ENCODE measurements at regions not wholly inside any gene's neighbourhood (a gene's known extent, or its start where the extent isn't known, plus 50 kb on each side); places are given as distances from the start of the nearest gene placed in this dataset.
"Not testable (repeated sequence)": the region's sequence is repeated elsewhere in the genome, so short reads cannot be mapped to it uniquely, and the experiment has no call there.

GRCh38 chr16:60541535-60541934 is 1494.7 kb downstream of the CDH8 start:
- no peak for DNase-seq (ENCODE audit: low read depth, low spot score)
- H3K4me3 ChIP-seq (ENCODE audit: low read length), result no peak overlapping the region

GRCh38 chr16:60510941-60511340 is 1525.3 kb downstream of the CDH8 start:
- no peak overlapping the region for H3K4me3 ChIP-seq (ENCODE audit: low read length)
- DNase-seq (ENCODE audit: low read depth, low spot score), result no peak

DNA sequence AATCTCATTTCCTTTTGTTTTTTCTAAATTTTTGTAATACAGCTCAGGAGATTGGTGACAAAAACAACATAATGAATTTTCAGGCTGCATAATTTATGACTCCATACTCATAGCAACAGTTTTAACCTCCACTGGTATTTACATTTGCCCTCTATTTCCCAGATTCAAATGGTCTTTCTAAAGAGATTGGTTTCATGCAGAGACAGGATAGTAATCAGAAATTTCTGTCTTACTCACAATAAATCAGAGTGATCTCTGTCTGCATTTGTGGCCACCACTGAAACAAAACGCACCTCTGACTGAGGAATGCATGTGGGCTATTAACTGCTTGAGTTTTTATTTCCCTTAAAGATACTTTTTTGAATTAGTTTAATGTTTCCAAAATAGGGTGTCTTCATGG is 1526.0 kb downstream of the CDH8 start:
- no peak overlapping the region for H3K4me3 ChIP-seq (ENCODE audit: low read length)
- DNase-seq (ENCODE audit: low read depth, low spot score), result no peak

GRCh38 chr16:60491273-60491672 is 1545.0 kb downstream of the CDH8 start:
- no peak overlapping the region for H3K4me3 ChIP-seq (ENCODE audit: low read length)
- DNase-seq (ENCODE audit: low read depth, low spot score), result no peak

DNA sequence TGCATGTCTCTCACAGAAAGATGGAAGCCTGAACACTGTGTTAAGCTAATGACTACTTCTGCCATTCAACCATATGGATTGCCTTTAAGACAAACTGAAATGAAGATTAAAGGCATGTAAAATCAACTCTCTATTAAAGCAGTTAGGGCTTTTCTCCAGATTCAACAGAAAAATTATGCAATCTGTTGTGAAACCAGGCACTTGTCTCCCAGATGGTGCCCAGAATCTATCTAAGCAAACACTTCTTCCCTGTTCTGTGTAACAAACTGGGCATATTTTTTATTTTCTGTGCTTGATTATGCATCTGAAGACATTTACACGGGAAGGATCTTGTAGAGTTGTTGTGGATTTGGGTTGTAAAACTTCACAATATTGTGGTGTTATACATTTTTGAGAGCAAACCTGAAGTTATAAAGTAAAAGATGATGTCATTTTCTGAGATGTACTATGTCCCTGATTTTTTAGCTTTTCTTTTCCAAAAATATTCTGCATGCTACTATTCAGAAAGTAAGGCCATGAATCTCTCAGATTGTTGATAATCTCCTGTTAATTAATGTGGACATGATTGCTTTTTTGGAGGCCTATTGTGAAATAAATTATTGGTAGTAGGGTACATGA is 1550.3 kb downstream of the CDH8 start:
- DNase-seq (ENCODE audit: low read depth, low spot score), result no peak
- no peak overlapping the region for H3K4me3 ChIP-seq (ENCODE audit: low read length)

GRCh38 chr16:60484901-60485300 is 1551.3 kb downstream of the CDH8 start:
- no peak overlapping the region for H3K4me3 ChIP-seq (ENCODE audit: low read length)
- no peak for DNase-seq (ENCODE audit: low read depth, low spot score)

DNA sequence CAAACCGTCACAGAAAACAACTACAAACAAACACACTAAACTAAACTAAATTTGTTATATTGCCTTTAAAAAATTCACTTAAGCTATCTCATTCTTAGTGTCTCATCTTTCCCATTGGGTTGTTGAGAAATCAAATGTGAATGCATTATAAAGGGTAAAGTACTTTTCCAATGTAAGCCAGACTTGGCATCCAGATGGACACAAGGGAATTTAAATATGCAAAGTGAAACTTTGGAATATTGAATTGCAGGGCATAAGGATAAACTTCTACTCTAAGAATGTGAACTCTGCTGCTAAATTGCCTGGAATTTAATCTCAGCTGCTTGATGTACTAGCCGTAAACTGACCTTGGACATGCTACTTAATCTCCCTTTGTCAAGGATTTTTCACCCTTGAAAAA is 1554.6 kb downstream of the CDH8 start:
- DNase-seq (ENCODE audit: low read depth, low spot score), result no peak
- no peak overlapping the region for H3K4me3 ChIP-seq (ENCODE audit: low read length)

GRCh38 chr16:60478810-60479209 is 1557.4 kb downstream of the CDH8 start:
- no peak for DNase-seq (ENCODE audit: low read depth, low spot score)
- H3K4me3 ChIP-seq (ENCODE audit: low read length), result no peak overlapping the region

- no peak overlapping the region for H3K4me3 ChIP-seq (ENCODE audit: low read length)
- DNase-seq (ENCODE audit: low read depth, low spot score), result no peak
Observed at GRCh38 chr16:60463986-60464385, 1572.3 kb downstream of the CDH8 start.

DNA sequence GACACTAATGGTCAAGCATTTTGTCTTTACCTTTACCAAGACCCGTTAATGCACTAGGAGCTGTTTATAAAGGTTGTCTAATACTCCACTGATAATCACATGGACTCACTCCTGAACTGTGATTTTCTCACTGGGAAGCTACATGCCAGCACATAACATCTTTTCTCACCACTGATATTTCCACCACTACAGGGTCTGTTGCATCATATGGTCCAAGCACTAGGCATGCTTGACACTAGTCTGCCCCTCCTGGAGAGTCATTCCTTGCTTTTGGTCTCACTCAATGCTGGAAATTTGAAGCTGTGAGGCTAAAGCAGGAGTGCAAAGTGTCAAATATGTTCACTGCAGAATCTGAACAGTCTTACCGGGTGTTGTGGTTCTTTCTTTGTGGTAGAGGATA is 1576.8 kb downstream of the CDH8 start:
- DNase-seq (ENCODE audit: low read depth, low spot score), result no peak
- H3K4me3 ChIP-seq (ENCODE audit: low read length), result no peak overlapping the region

DNA sequence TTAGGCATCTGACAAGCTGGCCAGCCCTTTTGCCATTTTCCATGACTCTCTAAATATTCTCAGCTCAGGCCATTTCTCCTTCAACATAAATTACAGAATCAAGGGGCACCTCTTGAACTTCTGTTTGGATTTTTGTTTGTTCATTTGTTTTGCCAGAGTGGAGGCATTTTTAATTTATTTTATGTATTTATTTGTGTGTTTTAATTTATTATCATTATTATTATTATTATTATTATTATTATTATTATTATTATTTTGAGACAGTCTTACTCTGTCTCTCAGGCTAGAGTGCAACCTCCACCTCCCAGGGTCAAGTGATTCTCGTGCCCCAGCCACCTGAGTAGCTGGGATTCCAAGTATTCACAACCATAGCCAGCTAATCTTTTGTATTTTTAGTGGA is 1578.0 kb downstream of the CDH8 start:
- DNase-seq (ENCODE audit: low read depth, low spot score), result no peak
- no peak overlapping the region for H3K4me3 ChIP-seq (ENCODE audit: low read length)

GRCh38 chr16:60452646-60453045 is 1583.6 kb downstream of the CDH8 start:
- no peak overlapping the region for H3K4me3 ChIP-seq (ENCODE audit: low read length)
- no peak for DNase-seq (ENCODE audit: low read depth, low spot score)

- no peak overlapping the region for H3K4me3 ChIP-seq (ENCODE audit: low read length)
- DNase-seq (ENCODE audit: low read depth, low spot score), result no peak
Observed at GRCh38 chr16:60438894-60439293, 1597.3 kb downstream of the CDH8 start.

GRCh38 chr16:60432472-60432871 is 1603.8 kb downstream of the CDH8 start:
- no peak for DNase-seq (ENCODE audit: low read depth, low spot score)
- H3K4me3 ChIP-seq (ENCODE audit: low read length), result no peak overlapping the region

DNA sequence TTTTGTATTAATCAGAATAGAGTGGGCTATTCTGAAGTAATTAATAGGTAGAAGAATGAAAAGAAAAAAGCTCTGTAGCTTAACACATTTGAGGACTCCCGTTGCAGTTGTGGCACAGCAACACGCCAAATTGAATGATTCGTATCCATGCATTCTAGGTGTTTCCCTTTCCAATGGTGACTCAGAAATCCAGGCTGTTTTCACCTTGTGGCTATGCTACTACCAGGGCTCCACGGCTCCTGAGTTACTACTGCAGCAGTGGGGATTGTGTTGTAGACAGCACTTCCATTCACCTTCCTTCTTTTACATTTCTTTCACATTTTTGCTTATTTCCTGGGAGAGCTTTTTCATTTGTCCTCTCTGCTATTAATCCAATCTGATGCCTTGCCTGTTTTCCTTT is 1616.4 kb downstream of the CDH8 start:
- DNase-seq (ENCODE audit: low read depth, low spot score), result no peak

DNA sequence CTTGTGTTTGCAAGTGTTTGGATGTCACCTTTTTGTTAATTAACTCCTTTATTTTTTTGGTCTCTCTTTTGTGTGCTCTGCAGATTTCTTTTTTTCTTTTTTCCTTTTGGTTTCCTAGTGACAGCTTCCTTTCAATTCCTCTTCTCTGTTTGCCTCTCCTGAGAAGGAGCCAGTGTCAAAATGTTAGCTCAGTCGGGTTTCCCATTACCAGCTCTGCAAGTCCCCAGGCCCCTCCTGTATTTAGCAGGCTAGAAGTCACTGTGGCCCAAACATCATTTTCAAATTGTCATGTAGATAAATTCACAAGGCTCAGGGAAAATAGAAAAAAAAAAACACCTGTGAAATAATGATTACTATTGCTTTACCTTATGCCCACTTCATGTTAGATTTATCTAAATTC is 1621.6 kb downstream of the CDH8 start:
- DNase-seq (ENCODE audit: low read depth, low spot score), result no peak
- no peak overlapping the region for H3K4me3 ChIP-seq (ENCODE audit: low read length)

More for the DNA sequence above, 1616.4 kb downstream of the CDH8 start:
- H3K4me3 ChIP-seq (ENCODE audit: low read length), result no peak overlapping the region

DNA sequence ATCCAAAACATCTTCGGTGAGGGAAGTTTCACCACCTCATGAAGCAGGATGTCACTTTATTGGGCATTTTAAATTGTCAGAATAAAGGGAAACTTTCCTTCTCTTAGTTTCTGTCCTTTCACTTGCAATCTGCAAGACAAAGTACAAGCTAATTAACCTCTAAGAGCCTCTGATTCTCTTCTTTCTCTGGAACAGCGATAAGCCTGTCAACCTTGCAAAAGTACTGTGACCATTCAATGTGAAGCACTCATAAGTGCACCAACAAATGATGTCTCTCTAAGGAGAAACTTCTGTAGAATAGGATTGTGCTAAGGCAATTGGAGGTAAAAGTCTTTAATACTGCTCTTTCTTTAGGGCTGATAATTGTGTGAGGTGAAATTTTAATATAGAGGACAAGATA is 1622.3 kb downstream of the CDH8 start:
- no peak overlapping the region for H3K4me3 ChIP-seq (ENCODE audit: low read length)
- DNase-seq (ENCODE audit: low read depth, low spot score), result no peak

DNA sequence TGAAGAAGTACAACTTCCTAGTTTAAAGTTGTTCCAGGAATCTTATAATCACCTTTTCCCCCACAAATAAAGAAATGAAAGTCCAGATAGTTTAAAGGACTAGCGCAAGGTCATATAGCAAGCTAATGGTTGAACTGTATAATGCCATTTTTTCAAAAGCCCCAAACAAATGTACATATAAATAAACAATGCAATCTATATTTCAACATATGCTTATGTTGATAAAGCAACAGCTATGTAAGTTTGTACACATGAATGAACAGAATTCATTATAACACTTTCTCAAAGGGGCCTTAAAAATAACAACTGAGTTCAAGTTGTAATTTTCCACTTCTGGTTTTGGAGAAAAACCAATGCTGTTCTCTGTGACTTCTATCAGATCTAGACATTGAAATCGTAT is 1628.6 kb downstream of the CDH8 start:
- no peak for DNase-seq (ENCODE audit: low read depth, low spot score)
- H3K4me3 ChIP-seq (ENCODE audit: low read length), result no peak overlapping the region

DNA sequence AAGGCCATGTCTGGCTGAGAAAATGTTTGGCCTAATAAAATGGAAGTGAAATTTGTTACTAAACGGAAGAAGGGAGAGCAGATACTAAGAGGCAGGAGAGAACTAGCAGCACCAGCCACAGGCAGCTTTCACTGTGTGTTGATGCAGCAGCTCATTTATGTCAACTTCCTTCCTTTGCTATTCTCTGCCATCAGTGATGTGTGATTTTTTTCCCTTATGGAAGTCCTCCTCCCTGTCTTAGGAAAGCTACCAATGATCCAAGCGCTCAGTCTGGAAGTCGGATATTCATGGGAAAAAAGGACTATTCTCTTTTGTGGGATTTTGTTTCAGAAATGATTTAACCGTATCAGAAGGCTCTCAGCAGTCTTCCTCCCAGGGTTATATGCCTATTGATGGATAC is 1629.2 kb downstream of the CDH8 start:
- DNase-seq (ENCODE audit: low read depth, low spot score), result no peak
- H3K4me3 ChIP-seq (ENCODE audit: low read length), result no peak overlapping the region

DNA sequence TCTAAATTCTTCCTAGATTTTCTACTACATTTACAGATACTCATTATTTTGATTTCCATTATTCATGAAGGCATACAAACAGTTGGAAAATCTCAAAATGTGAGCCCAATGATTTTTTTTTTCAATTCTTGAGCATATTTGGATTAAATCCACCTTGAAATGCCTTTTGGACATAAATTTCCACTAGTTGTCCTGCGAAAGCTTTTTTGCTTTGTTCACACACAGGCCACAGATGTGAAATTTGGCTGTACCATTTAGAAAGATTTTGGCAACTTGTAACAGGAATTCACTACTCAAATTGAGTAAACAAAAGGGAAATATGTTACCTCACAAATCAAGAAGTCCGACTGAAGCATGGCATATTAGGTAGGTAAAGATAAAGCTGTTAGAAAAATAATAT is 1631.0 kb downstream of the CDH8 start:
- no peak overlapping the region for H3K4me3 ChIP-seq (ENCODE audit: low read length)
- DNase-seq (ENCODE audit: low read depth, low spot score), result no peak

- no peak for DNase-seq (ENCODE audit: low read depth, low spot score)
- H3K4me3 ChIP-seq (ENCODE audit: low read length), result no peak overlapping the region
Observed at GRCh38 chr16:60404401-60404800, 1631.8 kb downstream of the CDH8 start.

DNA sequence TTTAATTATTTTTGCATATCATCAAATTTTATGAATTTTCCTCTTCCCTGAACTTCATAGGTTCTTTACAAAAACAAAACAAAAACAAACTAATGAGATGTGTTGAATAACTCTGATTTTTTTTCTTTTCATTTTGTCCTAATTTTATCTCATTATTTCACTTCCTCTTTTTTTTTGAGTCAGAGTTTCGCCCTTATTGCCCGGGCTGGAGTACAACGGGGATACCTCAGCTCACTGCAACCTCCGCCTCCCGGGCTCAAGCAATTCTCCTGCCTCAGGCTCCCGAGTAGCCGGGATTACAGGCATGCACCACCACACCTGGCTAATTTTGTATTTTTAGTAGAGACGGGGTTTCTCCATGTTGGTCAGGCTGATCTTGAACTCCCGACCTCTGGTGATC is 1633.3 kb downstream of the CDH8 start:
- not testable (repeated sequence) for H3K4me3 ChIP-seq (ENCODE audit: low read length); DNase-seq (ENCODE audit: low read depth, low spot score)

Measured in Jurkat, Clone E6-1 (cell line).